GM21717 (cell line): ENCODE measurements at regions not wholly inside any gene's neighbourhood (a gene's known extent, or its start where the extent isn't known, plus 50 kb on each side); places are given as distances from the start of the nearest gene placed in this dataset.

ENCODE experiments used
- ATAC-seq: cut with Tn5 transposase; IDR thresholded peaks from one replicate; pipeline ENCODE4 v1.9.1; 2021; ENCODE audit warnings: mild to moderate bottlenecking, moderate library complexity; ENCODE audit not compliant: unreplicated experiment

- no peak for ATAC-seq
Measured at GRCh38 chr4:159443975-159444374, 341.1 kb downstream of the RAPGEF2 start.

DNA sequence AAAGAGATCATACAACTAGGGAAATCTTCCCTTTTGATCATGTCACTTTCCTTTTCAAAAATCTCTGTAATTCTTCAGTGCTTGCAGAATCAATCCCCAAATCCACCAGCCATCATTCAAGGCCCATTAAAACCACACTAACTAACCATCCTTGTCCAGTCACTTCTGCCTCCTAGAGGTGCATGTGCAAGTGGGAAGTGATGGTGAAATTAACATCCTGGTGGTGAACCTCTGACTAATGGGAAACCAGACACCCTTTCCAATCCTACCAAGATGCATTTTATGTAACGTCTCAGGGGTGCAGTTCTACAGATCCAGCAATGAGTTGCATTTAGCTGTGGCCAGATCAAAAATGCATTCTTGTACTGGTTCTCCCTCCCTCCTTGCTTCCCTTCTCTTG, 341.8 kb downstream of the RAPGEF2 start:
- ATAC-seq, result no peak

GRCh38 chr4:159445692-159446091, 342.8 kb downstream of the RAPGEF2 start:
- no peak for ATAC-seq

- peak; percentile 99 for ATAC-seq
Measured at GRCh38 chr4:159446266-159446976, 343.5 kb downstream of the RAPGEF2 start.

- no peak for ATAC-seq
Measured at GRCh38 chr4:159447296-159447695, 344.4 kb downstream of the RAPGEF2 start.

DNA sequence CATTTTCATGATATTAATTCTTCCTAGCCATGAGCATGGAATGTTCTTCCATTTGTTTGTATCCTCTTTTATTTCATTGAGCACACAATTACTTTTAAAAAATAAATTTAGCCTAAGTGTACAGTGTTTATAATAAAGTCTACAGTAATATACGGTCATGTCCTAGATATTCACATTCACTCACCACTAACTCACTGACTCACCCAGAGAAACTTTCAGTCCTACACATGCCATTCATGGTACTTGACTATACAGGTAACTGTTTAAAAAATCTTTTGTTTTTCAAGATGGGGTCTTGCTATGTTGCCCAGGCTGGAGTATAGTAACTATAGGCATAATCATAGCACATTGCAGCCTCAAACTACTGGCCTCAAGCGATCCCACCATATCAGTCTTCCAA, 348.1 kb downstream of the RAPGEF2 start:
- no peak for ATAC-seq

DNA sequence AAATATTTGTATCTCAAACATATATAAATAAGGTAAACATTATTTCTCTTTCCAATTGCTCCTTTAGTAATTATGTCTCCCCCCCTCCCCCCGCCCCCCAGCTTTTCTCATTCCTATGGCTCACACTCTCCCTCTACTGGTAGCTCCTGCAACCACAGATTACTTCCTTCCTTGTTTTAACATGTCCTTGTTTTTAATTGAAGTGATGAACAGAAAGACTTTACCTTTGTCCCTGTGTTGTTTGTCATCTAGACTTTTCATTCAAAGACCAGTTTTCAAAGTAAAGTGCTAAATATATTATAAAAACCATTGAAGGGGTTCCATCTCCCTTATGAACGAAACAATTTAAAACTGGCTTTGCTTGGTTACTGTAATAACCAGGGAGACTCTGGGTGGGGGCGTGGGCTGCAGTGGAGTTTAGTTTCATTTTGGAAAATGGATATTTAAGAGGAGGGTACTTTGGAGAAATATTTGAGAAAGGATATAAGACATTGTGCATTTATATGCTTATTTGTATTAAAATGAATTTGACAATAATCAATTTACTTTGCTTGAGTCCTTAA, 352.9 kb downstream of the RAPGEF2 start:
- ATAC-seq, result no peak

GRCh38 chr4:159460371-159460770, 357.5 kb downstream of the RAPGEF2 start:
- ATAC-seq, result no peak

DNA sequence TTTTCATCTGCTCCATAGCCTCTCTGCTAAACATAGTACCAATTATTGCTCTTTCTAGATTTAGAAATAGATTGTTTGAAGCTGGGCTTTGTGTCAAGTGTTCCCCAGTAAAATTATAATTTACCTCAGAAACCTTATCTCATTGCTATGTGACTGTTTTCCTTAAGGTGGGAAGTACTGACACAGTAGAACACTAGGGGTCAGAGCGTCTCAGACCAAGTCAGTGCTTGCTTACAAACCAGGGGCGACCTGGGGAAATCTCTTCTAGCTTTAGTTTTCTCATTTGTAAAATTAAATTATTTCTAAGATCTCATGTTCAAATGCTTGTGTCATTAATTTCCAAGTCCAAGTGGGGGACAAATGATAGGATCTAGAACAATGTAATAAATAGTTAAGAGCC, 360.4 kb downstream of the RAPGEF2 start:
- no peak for ATAC-seq

GRCh38 chr4:159464302-159464701, 361.4 kb downstream of the RAPGEF2 start:
- no peak for ATAC-seq

GRCh38 chr4:159476886-159477285, 374.0 kb downstream of the RAPGEF2 start:
- no peak for ATAC-seq

DNA sequence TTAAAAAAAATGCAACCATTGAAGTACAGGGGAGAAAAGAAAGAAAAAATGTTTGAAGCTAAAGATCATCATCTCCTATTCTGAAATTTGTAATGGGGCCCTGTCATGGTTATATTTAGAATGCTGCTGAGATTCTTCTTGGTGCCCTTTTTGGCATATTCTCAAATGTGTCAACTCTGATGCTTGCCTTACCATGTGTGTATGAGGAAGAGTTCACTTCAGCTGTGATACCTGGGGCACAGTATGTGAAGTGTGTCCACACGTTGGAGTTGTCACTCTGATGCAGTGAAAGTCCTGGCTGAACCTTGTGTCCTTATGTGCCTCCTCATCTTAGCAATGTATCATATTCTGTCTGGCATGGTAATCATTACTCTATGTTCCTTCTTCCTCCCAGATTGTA, 377.9 kb downstream of the RAPGEF2 start:
- no peak for ATAC-seq

DNA sequence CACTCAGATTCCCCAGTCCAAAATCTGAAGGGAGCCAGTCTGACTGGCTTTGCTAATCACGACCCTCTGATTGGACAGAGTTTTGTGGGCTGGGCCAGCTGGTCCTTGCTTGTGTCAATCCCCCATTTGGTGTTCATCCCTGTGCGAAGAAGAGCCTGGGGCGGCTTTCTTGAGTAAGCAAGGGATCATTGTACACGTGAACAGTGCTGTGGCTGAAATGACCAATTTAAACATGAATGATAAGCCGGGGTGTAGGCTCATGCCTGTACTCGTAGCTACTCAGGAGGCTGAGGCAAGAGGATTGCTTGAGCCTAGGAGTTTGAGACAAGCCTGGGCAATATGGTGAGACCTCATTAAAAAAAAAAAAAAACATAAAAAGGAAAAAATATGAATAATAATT, 379.1 kb downstream of the RAPGEF2 start:
- no peak for ATAC-seq

- no peak for ATAC-seq
Measured at GRCh38 chr4:159483110-159483781, 380.4 kb downstream of the RAPGEF2 start.

DNA sequence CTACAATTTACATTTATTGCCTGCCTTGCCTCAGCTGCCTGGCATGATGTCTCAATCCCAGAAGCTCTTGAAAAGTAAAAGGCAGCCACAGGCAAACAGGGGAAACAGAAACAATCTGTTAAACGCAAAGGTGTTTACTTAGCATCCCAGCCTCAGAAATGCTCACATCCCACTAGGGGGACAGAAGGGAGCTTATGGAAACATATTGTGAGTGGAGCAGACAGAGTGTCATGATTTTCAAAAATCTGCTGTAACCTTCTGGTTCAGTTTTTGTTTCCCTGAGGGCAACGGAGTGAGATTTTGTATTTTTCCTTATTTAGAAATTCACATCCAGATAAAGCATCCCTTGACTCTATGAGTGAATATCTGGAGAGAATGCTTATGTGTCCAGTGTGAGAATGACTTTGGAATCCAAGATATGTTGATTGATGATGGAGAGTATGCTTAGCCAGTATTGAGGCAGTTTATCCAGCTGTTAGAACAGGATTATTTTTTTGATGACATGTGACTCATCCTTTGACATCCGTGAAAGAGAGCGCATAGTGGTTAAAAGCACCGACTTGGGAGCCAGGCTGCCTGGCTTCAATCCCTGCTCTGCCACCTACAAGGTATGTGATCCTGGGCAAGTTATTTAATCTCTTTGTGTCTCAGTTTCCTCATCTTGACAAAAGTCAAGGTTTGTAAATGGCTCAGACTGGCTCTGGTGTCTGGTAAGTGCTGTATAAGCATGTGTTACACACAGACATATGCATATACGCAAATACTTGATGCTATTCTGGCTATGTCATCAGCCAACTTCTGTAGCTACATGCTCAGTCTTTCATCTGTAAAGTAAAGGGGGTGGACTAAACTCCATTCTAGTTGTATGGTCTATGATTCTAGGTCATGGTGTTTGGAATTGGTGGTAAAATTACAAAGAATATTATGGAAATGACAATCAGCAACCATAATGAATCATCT, 381.2 kb downstream of the RAPGEF2 start:
- no peak for ATAC-seq

- ATAC-seq, result no peak
Measured at GRCh38 chr4:159484864-159485263, 382.0 kb downstream of the RAPGEF2 start.

DNA sequence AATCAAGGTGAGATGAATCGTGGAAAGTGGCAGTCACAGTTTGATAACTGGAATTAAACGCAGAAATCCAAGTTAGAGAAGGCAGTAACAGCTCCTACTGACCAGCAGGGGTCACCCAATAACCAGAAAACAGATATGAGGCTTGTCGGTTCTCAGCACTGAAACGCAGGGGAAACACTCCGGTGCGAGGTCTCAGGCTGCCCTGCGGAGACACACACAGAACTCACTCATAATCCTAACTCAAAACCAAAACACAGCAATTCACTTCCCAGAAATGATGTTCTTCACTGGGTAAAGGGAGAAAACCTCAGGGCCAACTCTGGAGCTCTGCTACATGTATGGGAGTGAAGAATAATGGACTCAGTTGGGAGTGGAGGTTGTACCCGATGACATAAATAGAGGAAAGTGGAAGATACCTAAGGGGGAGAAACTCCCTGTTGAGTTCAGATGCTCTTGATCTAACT, 384.4 kb downstream of the RAPGEF2 start:
- peak; percentile 94 for ATAC-seq

- no peak for ATAC-seq
Measured at GRCh38 chr4:159489646-159490045, 386.8 kb downstream of the RAPGEF2 start.

DNA sequence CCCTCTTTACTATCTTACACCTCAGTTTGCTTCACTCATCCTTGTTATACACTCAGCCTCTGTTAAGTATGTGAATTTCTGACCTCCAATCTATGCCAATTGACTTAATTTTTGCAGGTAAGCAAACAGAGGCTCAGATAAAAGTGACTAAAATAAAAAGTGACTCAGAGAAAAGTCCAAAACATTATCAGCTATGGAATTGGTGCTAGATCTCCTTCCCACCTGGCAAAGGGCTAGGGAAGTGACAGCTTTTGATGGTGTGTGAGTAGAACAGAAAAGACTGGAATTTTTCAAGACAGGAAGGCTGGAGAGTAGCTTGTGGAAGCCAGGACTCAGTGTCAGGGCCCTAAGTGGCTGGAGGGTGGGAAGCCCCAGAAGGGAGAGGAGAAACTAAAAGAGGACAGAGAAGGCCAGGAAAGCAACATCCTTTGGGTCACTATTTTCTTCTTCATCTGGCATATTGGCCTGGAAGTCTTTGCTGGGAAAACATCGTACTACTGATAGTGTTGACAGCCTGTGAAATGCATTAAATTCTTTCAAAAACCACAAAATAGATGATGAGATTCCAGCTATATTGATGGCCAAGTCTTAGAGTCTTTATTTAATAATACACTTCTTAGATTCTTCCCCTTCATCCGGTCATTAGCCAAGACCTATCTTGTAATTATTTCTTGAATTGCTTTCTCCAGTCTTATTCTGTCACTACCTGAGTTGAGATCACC, 392.8 kb downstream of the RAPGEF2 start:
- ATAC-seq, result no peak

GRCh38 chr4:159496248-159496647, 393.4 kb downstream of the RAPGEF2 start:
- ATAC-seq, result no peak
